IPS-NIHi11 (cell line): ENCODE measurements at regions not wholly inside any gene's neighbourhood (a gene's known extent, or its start where the extent isn't known, plus 50 kb on each side); places are given as distances from the start of the nearest gene placed in this dataset.

Experiments used
- DNase-seq: peaks from one replicate; pipeline ENCODE4 v3.0.0; 2012; ENCODE audit warnings: mixed read lengths, low spot score

DNA sequence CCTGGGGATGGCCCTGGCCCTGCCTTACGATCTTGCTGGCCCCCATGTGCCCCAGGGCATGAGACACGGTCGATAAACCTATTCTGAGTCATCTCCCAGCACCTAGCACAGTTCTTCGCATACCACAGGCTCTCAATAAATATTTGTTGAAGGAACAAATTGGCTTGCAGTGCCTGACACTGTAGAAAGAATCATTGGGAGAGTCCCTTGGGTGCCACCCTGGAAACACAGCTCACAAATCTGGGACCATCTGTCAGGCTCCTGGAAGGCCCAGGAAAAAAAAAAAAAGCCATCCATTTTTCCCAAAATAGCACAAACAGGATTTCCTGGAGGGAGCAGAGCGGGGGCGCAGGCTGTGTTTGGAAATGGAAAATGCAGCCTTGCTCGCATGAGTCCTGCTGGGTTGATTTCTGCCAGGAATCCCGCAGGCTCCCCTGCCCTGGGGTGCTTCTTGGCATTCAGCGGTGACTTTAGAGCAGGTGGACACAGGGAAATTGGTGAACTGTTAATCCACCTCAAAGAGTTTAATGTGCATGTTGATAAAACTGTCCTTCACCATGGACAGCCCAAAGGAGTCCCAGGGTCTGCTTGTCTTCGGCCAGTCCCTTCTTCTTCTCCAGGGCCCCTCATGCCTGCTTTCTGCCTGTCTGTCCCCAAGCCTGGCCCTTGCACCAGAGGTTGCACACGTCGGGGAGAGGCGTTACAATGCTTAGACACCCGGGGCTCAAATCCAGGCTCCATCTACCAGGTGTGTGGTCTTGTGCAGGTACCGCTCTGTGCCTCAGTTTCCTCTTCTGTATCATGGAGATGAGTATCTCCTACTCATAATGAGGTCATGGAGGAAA is 106.1 kb upstream of the RFLNA start:
- DNase-seq = no peak

DNA sequence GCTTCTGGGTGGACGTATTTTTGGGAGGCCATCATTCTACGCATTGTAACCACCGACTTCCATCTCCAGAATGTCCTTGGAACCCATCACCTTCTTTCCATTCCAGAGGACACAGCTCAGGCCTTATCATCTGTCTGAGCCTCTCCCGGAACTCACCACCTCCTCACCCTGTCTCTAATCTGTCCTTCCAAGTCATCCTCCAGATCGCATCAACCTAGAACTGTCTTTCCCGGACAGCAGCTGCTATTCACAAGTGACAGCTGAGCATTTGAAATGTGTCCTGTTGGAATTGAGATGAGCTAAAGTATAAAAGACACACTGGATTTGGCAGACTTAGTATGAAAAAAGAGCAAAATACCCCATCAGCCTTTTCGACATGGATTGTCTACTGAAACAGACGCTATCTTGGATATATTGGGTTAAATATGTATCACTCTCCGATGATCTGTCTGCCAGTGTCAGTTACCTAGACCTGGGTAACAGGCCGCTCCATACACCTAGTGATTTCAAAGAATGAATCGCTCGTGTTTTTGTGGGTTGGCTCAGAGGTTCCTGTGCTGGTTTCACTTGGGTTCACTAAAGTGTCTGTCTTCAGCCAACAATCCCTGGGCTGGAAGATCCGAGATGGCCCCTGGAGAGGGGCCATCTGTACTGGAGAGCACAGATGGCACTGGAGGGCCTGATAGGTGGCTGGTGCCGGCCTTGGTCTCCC is 104.4 kb upstream of the RFLNA start:
- DNase-seq = no peak

- DNase-seq = peak; percentile 75
These were observed 103.9 kb upstream of the RFLNA start for GRCh38 chr12:124191024-124191359.

DNA sequence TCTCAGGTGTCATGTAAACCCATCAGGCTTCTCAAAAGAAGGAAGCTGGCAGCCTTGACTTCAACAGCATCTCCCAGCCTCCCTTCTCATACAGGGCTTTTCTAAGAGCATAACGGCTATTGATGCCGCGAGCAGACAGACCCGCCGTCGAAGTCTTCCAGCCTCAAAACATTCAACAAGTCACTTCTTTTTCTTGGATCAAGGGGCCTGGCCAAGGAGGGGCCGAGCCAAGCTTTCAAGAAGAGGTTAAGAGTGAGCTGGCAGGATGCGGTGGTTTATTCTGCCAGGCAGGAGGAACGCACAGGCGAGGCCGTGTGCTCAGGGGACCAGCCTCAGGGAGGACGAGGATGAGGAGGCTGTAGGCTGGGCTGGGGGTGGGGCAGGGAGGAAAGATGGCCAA is 102.9 kb upstream of the RFLNA start:
- no peak for DNase-seq

DNA sequence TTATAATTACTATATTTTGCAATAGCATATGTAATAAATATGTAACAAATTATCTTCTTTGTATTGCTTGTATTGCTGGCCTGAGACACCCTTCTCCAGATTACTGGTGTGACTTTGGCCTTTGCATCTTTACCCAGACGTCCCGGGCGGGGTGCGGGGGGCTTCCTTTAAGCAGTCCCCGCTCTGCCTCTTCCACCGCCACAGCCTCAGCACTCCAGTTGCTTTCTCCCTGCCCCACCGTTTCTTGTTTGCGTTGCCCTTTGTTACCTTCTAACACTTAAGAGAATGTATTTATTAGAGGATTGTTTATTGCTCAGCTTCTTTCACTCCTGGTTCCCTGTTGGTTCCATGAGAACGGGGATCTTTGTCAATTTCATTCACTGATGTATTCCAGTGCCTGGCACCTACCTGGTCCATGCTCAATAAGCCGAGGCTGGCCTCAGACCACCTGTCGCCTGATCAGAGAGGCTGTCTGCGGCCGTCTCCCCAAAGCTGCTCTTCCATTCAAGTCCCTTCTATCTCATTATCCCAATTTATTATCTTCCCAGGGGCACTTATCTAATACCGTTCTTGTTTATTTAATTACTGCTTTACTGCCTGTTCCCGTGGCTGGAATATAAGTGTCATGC is 100.5 kb upstream of the RFLNA start:
- no peak for DNase-seq

GRCh38 chr12:124194893-124195566 is 99.9 kb upstream of the RFLNA start:
- DNase-seq = no peak

GRCh38 chr12:124195567-124195942 is 99.3 kb upstream of the RFLNA start:
- DNase-seq = no peak

DNA sequence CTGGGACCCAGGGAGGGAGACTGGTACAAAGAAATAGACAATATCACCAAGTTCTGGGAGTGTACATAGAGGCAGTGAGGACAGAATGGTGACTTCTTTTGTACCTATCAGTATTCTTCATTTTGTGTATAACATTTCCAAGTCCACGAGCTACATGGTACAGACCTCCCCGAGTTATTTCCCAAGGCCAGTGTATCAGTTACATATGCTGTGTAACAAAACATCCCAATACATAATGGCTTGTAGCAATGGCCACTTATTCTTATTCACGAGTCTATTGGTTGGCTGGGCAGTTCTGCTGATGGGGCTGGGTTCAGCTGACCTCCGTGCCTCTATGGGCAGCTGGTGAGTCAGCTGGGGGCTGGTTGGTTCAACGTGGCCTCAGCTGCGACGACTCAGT is 98.7 kb upstream of the RFLNA start:
- DNase-seq = no peak

DNA sequence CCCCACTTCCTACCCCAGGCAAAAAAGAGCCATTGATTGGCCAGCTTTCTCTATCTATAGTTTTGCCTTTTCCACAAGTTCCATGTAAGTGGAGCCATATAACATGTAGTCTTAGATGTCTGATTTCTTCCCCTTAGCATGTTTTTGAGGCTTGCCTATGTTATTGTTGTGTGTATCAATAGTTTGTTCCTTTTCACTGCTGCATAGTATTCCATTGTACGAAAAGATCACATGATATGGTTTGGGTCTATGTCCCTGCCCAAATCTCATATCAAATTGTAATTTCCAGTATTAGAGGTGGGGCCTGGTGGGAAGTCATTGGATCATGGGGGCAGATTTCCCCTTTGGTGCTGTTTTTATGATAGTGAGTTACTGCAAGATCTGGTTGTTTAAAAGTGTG is 93.6 kb upstream of the RFLNA start:
- no peak for DNase-seq

GRCh38 chr12:124203176-124203575 is 91.7 kb upstream of the RFLNA start:
- DNase-seq = no peak

DNA sequence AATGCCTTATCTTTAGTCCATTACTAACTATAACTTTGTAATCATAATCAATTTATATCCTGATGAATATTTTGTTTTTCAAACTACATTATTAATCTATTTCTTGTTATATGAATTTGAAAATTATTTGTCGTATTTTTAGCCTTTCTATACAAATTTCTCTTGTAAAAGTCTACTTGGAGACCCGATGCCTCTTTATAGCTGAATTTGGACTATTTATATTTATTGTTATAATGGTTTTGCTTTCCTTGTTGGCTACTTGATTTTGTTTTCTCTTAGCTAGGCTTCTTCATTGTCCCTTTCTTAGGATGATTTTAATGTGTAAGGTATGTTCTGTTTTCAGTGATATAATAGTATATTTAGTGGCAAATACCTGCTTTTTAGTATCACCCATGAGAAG is 89.5 kb upstream of the RFLNA start:
- DNase-seq = no peak

DNA sequence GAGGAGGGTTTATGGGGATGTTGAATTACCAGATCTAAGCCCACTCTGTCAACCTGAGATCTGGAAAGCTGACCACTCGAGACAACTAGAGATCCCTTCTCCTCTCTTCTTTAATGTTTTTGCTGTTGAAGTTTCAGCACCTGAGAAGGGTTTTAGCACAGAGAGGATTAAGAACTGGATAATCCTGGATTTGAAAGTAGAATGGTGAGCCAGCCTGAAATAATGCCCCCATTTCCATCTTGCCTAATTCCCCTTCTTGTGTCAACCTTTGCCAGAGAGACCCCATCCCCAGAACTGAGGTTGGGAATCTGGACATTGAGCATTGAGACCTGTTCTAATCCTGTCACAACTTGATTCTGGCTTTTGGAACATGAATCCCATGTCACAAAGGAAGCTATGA is 87.8 kb upstream of the RFLNA start:
- DNase-seq = no peak

DNA sequence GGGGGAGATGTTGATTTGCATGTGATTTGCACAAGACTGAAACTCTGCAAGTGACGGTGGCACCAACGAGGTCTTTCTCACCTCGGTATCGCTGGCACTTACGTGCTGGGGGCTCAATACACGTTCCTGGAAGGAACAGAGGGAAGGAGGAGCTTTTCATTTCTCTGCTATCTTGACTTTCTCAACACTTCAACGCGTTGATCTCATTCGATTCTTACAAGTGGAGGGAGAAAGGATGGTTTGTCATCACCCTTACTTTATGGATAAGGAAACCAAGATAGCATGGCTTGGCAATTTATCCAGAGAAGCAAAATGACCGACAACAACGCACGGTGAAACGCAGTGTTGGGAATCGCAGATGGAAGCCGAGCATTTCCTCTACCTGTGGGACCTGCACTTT is 87.3 kb upstream of the RFLNA start:
- DNase-seq = no peak

DNA sequence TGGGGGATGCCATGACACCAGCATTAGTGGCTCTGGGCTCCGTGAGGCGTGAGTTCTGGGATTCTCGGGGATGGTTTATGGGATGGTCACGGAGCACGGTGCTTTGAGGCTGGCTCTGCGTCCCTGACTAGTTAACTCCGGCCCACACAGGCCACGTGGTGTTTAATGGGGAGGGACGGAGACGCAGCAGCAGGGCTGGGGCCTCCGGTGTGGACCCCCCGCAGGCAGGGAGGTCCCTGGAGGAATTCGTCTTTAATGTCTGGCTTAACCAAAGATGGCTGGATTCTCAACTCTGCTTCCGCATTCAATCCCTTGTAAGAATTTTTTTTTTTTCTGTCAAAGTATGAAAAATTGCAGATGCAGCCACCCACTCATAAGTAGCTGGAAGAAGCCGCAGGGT is 86.4 kb upstream of the RFLNA start:
- DNase-seq = no peak

DNA sequence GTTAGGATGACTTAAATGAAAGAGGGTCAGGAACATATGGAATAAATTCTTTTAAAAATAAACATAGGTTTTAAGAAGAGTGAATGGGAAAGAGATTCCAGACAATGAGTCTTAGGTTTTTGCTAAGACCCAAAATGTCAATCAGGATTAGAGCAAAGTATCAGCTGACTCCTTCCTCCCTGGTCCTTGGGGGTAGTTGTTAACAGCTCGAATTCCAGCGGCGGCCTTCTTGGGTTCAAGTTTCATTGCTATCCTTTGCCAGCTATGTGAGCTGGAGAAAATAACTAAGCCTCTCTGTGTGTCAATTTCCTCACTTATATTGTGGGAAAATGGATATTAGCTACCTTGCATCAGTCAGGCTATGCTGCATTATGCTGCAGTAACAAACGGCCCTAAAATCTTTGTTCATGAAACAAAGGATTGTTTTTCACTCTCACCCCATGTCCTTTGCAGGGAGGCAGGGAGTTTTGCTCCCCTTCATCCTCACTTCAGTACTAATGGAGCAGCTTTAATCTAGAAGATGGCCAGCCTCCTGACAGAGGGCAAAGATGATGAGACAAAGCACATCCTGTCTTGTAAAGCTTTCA is 83.8 kb upstream of the RFLNA start:
- no peak for DNase-seq

DNA sequence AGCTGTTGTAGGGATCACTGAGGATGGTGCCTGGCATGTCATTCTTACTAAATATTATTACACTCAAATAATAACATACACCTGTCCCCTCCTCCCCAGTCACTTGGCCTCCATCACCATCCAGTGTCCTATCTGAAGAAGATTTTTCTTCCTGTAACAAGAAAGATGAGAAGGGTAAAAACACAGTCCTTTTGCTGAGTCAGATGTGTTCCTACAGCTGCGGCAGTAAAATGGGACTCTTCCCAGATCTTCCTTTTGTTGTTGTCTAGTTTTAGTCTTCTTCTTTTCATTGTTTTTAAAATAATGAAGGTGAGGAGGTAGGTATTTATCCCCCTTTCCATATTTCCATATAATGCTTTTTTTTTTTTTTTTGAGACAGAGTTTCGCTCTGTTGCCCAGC is 83.1 kb upstream of the RFLNA start:
- no peak for DNase-seq

DNA sequence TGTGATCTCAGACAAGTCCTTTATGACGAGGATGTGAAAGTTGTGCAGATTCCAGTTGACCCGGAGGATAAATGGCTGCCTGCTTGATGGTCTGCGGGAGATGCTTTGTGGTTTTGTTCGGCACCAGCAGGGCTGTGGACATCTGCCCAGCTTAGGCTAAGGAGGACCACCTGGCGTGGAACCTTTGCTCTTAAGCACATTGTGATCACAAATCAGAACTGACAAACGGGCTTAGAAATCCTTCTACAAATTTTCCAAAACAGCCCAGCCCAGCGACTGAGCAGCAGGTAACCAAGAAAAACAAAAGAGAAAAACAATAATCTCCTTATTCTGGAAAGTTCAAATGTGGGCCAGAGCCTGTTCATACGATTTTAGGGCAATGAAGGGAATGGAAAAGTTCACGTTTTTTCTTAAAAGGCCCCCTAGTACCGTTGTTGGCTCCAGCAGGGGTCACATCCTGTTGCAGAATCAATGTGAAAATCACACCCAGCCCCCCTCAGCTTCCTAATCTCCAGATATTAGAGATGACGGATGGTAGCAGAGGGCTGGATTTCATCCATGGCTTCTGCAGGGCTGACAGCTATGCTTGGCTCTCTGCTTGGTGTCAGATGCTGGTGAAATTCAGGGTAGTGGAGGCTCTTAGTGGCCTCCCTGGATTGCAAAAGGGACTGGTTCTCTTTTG is 81.1 kb upstream of the RFLNA start:
- no peak for DNase-seq

GRCh38 chr12:124214574-124214973 is 80.3 kb upstream of the RFLNA start:
- DNase-seq = no peak

GRCh38 chr12:124216966-124217365 is 77.9 kb upstream of the RFLNA start:
- DNase-seq = no peak

DNA sequence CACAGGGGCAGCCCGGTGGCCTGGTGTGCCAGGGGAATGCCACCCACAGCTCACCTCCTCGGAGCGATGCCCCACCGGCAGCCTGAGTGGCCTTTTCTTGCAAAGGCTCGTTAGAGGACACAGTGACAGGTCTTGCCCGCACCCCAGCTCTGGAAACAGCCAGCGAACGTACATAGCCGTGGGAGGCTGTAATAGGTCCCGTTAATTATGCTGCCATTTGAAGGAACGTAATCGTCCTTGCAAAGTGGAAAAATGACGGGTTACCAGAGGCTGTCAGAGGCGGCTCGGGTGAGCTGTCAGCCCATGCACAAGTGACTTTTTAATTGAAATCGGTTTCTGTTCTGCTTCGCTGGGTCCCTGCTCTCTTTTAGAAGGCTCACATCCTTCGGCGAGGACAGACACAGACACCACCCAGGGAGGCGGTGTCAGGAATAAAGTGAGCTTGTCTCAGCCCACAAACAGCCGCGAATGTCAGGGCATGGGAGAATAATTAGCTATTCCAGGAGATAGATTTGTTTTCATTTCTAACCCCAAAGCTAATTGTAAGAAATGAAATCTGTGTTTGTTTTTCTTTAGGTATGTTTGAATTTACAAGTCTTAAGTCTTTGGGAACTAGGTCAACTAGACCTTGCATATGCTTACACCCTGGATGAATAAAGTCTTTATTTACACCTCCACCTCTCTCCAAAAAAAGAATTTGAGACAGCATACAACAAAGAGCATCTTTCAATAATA is 77.2 kb upstream of the RFLNA start:
- DNase-seq = no peak

DNA sequence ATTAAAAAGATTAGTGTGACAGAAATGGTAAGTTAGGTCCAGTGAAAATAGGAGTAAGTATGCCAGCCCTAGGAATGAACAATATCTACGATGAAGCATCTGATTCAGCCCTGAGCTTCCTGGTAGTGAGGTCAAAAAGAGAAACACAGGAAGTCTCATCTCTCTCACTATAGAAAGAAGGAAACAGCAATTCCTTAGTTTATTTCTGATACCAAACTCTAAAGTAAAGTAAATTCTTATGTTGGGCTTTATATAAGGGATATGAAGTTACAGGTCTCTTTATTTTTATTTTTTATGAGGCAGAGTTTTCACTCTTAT is 76.7 kb upstream of the RFLNA start:
- no peak for DNase-seq
